Endothelial cell of umbilical vein (primary cell): ENCODE measurements at regions not wholly inside any gene's neighbourhood (a gene's known extent, or its start where the extent isn't known, plus 50 kb on each side); places are given as distances from the start of the nearest gene placed in this dataset.

Experiments
- CTCF ChIP-seq, 2 donors: IDR thresholded peaks; 1 replicate in 1 of 2; 2 replicates in 1 of 2; pipeline ENCODE4 v1.5.1; 2011; ENCODE audit warnings: low read length in 2 of 2, mild to moderate bottlenecking in 2 of 2, moderate library complexity in 2 of 2, control low read depth in 1 of 2, inconsistent platforms in 1 of 2, low read depth in 1 of 2; ENCODE audit not compliant: insufficient read depth in 1 of 2; ENCODE audit errors: extremely low read depth in 1 of 2
- POLR2A ChIP-seq: IDR thresholded peaks from 2 replicates; pipeline ENCODE4 v1.6.1; 2012; ENCODE audit warnings: low read depth, mild to moderate bottlenecking, control low read depth, low read length
- POLR2AphosphoS5 ChIP-seq: IDR thresholded peaks from 2 replicates; pipeline ENCODE4 v1.6.1; 2012; ENCODE audit warnings: low read depth, mild to moderate bottlenecking, control low read depth, low read length, moderate library complexity; ENCODE audit not compliant: insufficient read depth
- TF ChIP-seq, protein P1 (sequence below): IDR thresholded peaks from 2 replicates; pipeline ENCODE4 v1.6.1; 2011; ENCODE audit not compliant: insufficient read depth, insufficient read length

GRCh38 chr18:73283032-73283431 lies 415.2 kb upstream of the NETO1 start:
- no peak for TF ChIP-seq CTCF (IDR thresholded peaks at IDR 0.05; ENCODE audit: extremely low read depth in 1 of 2, insufficient read depth in 1 of 2, low read depth in 1 of 2, low read length in 2 of 2)
- no peak for TF ChIP-seq POLR2A
- no peak for TF ChIP-seq POLR2AphosphoS5
- TF ChIP-seq, protein P1, sequence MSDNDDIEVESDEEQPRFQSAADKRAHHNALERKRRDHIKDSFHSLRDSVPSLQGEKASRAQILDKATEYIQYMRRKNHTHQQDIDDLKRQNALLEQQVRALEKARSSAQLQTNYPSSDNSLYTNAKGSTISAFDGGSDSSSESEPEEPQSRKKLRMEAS: no peak
